GM23338 (cell line): ENCODE measurements at regions not wholly inside any gene's neighbourhood (a gene's known extent, or its start where the extent isn't known, plus 50 kb on each side); places are given as distances from the start of the nearest gene placed in this dataset.

Experiments
- CREB1 ChIP-seq: fragments of 250-450 bp; sonication (Bioruptor Pico); IDR thresholded peaks from 2 replicates; pipeline ENCODE4 v1.5.0; 2020; ENCODE audit warnings: low read depth, mild to moderate bottlenecking, moderate library complexity
- EZH2 ChIP-seq: fragments of 200-600 bp; sonication (generic); IDR thresholded peaks from one replicate; pipeline ENCODE4 v1.8.0; 2017; ENCODE audit warnings: antibody characterized with exemption, mild to moderate bottlenecking, low read depth; ENCODE audit not compliant: unreplicated experiment
- EZH2phosphoT487 ChIP-seq: fragments of 200-600 bp; sonication (generic); IDR thresholded peaks from one replicate; pipeline ENCODE4 v1.8.1; 2018; ENCODE audit warnings: antibody characterized with exemption; ENCODE audit not compliant: unreplicated experiment
- POLR2AphosphoS5 ChIP-seq: IDR thresholded peaks from 2 replicates; pipeline ENCODE4 v1.6.1; 2016; ENCODE audit warnings: antibody characterized with exemption, low read depth
- ZNF331 ChIP-seq: fragments of 250-450 bp; sonication (Bioruptor Pico); IDR thresholded peaks from 2 replicates; pipeline ENCODE4 v1.5.0; 2020; ENCODE audit warnings: low read depth, mild to moderate bottlenecking, moderate library complexity
- TF ChIP-seq, protein P1 (sequence below): fragments of 250-450 bp; sonication (Bioruptor Pico); IDR thresholded peaks from 2 replicates; pipeline ENCODE4 v1.5.0; 2020; ENCODE audit warnings: mild to moderate bottlenecking, moderate library complexity
- TF ChIP-seq, protein P2 (sequence below), 2 experiments: fragments of 200-600 bp in 1 of 2; sonication (generic) in 1 of 2; conservative IDR thresholded peaks; 2 replicates each; pipeline versions ENCODE4 v1.5.1 to v1.6.1; 2016 to 2017; ENCODE audit warnings: antibody characterized with exemption in 2 of 2, low read depth in 2 of 2, mild to moderate bottlenecking in 2 of 2, moderate library complexity in 1 of 2

DNA sequence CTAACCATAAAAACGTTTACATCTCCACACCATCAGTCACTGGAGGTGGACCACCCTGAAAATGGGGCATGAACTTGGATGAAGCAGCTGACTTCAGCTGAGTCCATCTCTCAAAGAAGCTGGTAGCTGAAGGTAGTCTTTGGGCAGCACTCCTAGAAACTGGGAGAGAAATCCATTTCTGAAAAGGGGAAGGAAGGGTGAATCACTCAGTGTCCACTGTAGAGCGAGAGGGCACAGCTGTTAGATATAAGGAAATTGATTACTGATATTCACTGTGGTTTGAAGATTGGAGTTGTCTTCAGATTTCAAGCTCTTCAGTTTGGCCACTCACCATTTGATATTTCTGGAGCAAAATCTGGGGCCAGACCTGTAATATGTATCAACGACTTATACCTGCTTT is 499.0 kb upstream of the UBE2E2 start (continued):
- TF ChIP-seq, protein P1, sequence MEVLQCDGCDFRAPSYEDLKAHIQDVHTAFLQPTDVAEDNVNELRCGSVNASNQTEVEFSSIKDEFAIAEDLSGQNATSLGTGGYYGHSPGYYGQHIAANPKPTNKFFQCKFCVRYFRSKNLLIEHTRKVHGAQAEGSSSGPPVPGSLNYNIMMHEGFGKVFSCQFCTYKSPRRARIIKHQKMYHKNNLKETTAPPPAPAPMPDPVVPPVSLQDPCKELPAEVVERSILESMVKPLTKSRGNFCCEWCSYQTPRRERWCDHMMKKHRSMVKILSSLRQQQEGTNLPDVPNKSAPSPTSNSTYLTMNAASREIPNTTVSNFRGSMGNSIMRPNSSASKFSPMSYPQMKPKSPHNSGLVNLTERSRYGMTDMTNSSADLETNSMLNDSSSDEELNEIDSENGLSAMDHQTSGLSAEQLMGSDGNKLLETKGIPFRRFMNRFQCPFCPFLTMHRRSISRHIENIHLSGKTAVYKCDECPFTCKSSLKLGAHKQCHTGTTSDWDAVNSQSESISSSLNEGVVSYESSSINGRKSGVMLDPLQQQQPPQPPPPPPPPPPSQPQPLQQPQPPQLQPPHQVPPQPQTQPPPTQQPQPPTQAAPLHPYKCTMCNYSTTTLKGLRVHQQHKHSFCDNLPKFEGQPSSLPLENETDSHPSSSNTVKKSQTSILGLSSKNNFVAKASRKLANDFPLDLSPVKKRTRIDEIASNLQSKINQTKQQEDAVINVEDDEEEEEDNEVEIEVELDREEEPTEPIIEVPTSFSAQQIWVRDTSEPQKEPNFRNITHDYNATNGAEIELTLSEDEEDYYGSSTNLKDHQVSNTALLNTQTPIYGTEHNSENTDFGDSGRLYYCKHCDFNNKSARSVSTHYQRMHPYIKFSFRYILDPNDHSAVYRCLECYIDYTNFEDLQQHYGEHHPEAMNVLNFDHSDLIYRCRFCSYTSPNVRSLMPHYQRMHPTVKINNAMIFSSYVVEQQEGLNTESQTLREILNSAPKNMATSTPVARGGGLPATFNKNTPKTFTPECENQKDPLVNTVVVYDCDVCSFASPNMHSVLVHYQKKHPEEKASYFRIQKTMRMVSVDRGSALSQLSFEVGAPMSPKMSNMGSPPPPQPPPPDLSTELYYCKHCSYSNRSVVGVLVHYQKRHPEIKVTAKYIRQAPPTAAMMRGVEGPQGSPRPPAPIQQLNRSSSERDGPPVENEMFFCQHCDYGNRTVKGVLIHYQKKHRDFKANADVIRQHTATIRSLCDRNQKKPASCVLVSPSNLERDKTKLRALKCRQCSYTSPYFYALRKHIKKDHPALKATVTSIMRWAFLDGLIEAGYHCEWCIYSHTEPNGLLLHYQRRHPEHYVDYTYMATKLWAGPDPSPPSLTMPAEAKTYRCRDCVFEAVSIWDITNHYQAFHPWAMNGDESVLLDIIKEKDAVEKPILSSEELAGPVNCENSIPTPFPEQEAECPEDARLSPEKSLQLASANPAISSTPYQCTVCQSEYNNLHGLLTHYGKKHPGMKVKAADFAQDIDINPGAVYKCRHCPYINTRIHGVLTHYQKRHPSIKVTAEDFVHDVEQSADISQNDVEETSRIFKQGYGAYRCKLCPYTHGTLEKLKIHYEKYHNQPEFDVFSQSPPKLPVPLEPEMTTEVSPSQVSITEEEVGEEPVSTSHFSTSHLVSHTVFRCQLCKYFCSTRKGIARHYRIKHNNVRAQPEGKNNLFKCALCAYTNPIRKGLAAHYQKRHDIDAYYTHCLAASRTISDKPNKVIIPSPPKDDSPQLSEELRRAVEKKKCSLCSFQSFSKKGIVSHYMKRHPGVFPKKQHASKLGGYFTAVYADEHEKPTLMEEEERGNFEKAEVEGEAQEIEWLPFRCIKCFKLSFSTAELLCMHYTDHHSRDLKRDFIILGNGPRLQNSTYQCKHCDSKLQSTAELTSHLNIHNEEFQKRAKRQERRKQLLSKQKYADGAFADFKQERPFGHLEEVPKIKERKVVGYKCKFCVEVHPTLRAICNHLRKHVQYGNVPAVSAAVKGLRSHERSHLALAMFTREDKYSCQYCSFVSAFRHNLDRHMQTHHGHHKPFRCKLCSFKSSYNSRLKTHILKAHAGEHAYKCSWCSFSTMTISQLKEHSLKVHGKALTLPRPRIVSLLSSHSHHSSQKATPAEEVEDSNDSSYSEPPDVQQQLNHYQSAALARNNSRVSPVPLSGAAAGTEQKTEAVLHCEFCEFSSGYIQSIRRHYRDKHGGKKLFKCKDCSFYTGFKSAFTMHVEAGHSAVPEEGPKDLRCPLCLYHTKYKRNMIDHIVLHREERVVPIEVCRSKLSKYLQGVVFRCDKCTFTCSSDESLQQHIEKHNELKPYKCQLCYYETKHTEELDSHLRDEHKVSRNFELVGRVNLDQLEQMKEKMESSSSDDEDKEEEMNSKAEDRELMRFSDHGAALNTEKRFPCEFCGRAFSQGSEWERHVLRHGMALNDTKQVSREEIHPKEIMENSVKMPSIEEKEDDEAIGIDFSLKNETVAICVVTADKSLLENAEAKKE = no peak
- TF ChIP-seq POLR2AphosphoS5 = no peak
- no peak for TF ChIP-seq CREB1 (CRISPR knock-in tag)
- TF ChIP-seq EZH2 = no peak
- no peak for TF ChIP-seq ZNF331 (CRISPR knock-in tag)
- TF ChIP-seq EZH2phosphoT487 = no peak
- TF ChIP-seq, protein P2, sequence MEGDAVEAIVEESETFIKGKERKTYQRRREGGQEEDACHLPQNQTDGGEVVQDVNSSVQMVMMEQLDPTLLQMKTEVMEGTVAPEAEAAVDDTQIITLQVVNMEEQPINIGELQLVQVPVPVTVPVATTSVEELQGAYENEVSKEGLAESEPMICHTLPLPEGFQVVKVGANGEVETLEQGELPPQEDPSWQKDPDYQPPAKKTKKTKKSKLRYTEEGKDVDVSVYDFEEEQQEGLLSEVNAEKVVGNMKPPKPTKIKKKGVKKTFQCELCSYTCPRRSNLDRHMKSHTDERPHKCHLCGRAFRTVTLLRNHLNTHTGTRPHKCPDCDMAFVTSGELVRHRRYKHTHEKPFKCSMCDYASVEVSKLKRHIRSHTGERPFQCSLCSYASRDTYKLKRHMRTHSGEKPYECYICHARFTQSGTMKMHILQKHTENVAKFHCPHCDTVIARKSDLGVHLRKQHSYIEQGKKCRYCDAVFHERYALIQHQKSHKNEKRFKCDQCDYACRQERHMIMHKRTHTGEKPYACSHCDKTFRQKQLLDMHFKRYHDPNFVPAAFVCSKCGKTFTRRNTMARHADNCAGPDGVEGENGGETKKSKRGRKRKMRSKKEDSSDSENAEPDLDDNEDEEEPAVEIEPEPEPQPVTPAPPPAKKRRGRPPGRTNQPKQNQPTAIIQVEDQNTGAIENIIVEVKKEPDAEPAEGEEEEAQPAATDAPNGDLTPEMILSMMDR (conservative IDR thresholded peaks at IDR 0.05; ENCODE audit: low read depth in 2 of 2) = no peak
